Neuronal stem cell (in vitro differentiated cells): ENCODE measurements at regions not wholly inside any gene's neighbourhood (a gene's known extent, or its start where the extent isn't known, plus 50 kb on each side); places are given as distances from the start of the nearest gene placed in this dataset.
"Not testable (repeated sequence)": the region's sequence is repeated elsewhere in the genome, so short reads cannot be mapped to it uniquely, and the experiment has no call there.

Source experiments
- DNase-seq: peaks from one replicate; pipeline ENCODE4 v3.0.0-alpha.2; 2013; ENCODE audit warnings: low spot score
- H2AFZ ChIP-seq: one replicate; pipeline ENCODE4 v1.6.1; 2013; ENCODE audit warnings: mild to moderate bottlenecking, low read length, inconsistent platforms
- H2AK5ac ChIP-seq: 2 replicates; pipeline ENCODE4 v1.6.1; 2013; ENCODE audit warnings: low read depth, mild to moderate bottlenecking, inconsistent platforms, low read length, moderate library complexity, mixed read lengths
- H2BK120ac ChIP-seq: 2 replicates; pipeline ENCODE4 v1.6.1; 2013; ENCODE audit warnings: low read depth, mild to moderate bottlenecking, inconsistent platforms, low read length, moderate library complexity, mixed read lengths
- H2BK12ac ChIP-seq: one replicate; pipeline ENCODE4 v1.6.1; 2013; ENCODE audit warnings: low read length, inconsistent platforms
- H2BK15ac ChIP-seq: 2 replicates; pipeline ENCODE4 v1.6.1; 2013; ENCODE audit warnings: mild to moderate bottlenecking, low read length, inconsistent platforms, mixed read lengths
- H2BK5ac ChIP-seq: one replicate; pipeline ENCODE4 v1.6.1; 2013; ENCODE audit warnings: inconsistent platforms, mild to moderate bottlenecking, low read length, moderate library complexity
- H3K14ac ChIP-seq: one replicate; pipeline ENCODE4 v1.6.1; 2013; ENCODE audit warnings: low read length, inconsistent platforms
- H3K18ac ChIP-seq: 2 replicates; pipeline ENCODE4 v1.6.1; 2013; ENCODE audit warnings: low read length, inconsistent platforms
- H3K23ac ChIP-seq: 2 replicates; pipeline ENCODE4 v1.6.1; 2013; ENCODE audit warnings: low read depth, mild to moderate bottlenecking, mixed read lengths, low read length, inconsistent platforms; ENCODE audit not compliant: poor library complexity
- H3K27ac ChIP-seq: replicated peaks from 3 replicates; pipeline ENCODE4 v1.5.1; 2013; ENCODE audit warnings: low read length, inconsistent platforms
- H3K27me3 ChIP-seq, 3 experiments: 2 replicates each; pipeline ENCODE4 v1.6.1; 2013; ENCODE audit warnings: low read length in 3 of 3, mild to moderate bottlenecking in 2 of 3, inconsistent platforms in 1 of 3, low read depth in 1 of 3, mixed read lengths in 1 of 3, moderate library complexity in 1 of 3; ENCODE audit not compliant: control insufficient read depth in 3 of 3, insufficient read depth in 3 of 3
- H3K36me3 ChIP-seq, 2 donors: replicated peaks in 1 of 2; 2 replicates each; pipeline ENCODE4 v1.6.1; 2013; ENCODE audit warnings: low read length in 2 of 2; ENCODE audit not compliant: control insufficient read depth in 2 of 2, insufficient read depth in 2 of 2
- H3K4ac ChIP-seq: 2 replicates; pipeline ENCODE4 v1.6.1; 2013; ENCODE audit warnings: inconsistent platforms, mild to moderate bottlenecking, low read length, moderate library complexity
- H3K4me1 ChIP-seq, 2 donors: 1 replicate in 1 of 2; 2 replicates in 1 of 2; pipeline ENCODE4 v1.6.1; 2013; ENCODE audit warnings: low read length in 2 of 2, low read depth in 1 of 2; ENCODE audit not compliant: control insufficient read depth in 2 of 2, insufficient read depth in 1 of 2
- H3K4me2 ChIP-seq: one replicate; pipeline ENCODE4 v1.6.1; 2013; ENCODE audit warnings: mild to moderate bottlenecking, low read length, inconsistent platforms; ENCODE audit not compliant: insufficient read depth, poor library complexity, severe bottlenecking
- H3K4me3 ChIP-seq, 2 donors: 2 replicates each; pipeline ENCODE4 v1.5.1; 2013; ENCODE audit warnings: low read length in 2 of 2, mild to moderate bottlenecking in 2 of 2, inconsistent platforms in 1 of 2, moderate library complexity in 1 of 2
- H3K79me1 ChIP-seq: one replicate; pipeline ENCODE4 v1.6.1; 2013; ENCODE audit warnings: low read depth, mild to moderate bottlenecking, inconsistent platforms, low read length, moderate library complexity
- H3K9ac ChIP-seq: one replicate; pipeline ENCODE4 v1.6.1; 2013; ENCODE audit warnings: mild to moderate bottlenecking, low read depth, low read length, inconsistent platforms; ENCODE audit not compliant: poor library complexity
- H3K9me3 ChIP-seq, 2 donors: replicated peaks in 1 of 2; 2 replicates each; pipeline versions ENCODE3 to v1.6.1; 2013; ENCODE audit warnings: low read length in 2 of 2, mild to moderate bottlenecking in 2 of 2, inconsistent platforms in 1 of 2, low read depth in 1 of 2, mixed read lengths in 1 of 2, moderate library complexity in 1 of 2; ENCODE audit not compliant: control insufficient read depth in 2 of 2, insufficient read depth in 1 of 2
- H4K8ac ChIP-seq: one replicate; pipeline ENCODE4 v1.6.1; 2013; ENCODE audit warnings: low read depth, mild to moderate bottlenecking, inconsistent platforms, low read length, moderate library complexity
- H4K91ac ChIP-seq: one replicate; pipeline ENCODE4 v1.6.1; 2013; ENCODE audit warnings: low read length, low read depth, mild to moderate bottlenecking, inconsistent platforms; ENCODE audit not compliant: poor library complexity
- WGBS, 2 donors: extraction: QIAGEN DNeasy Blood & Tissue Kit; methylation state at CpG; one replicate each; pipeline ENCODE4 v1.1.7; 2013; ENCODE audit warnings: missing lambda C conversion rate in 2 of 2, mixed read lengths in 1 of 2; ENCODE audit not compliant: insufficient read length in 2 of 2, insufficient replicate concordance in 1 of 2; ENCODE audit errors: extremely low coverage in 2 of 2; 5-methylcytosine and 5-hydroxymethylcytosine counted together

- H2BK12ac ChIP-seq, H3K27ac ChIP-seq, H2AFZ ChIP-seq, DNase-seq, H3K4me1 ChIP-seq, H3K18ac ChIP-seq, H2BK5ac ChIP-seq, H4K91ac ChIP-seq, H3K36me3 ChIP-seq, H3K23ac ChIP-seq, H3K79me1 ChIP-seq, H3K4me3 ChIP-seq, H2AK5ac ChIP-seq, H3K4me2 ChIP-seq, H3K9me3 ChIP-seq, H3K27me3 ChIP-seq, H3K4ac ChIP-seq, H2BK120ac ChIP-seq, H4K8ac ChIP-seq, H3K9ac ChIP-seq, H2BK15ac ChIP-seq: not testable (repeated sequence)
- WGBS, 2 donors: no CpG with 5 or more reads among the region's 10 CpGs
- peak overlapping the region; percentile 38 for H3K14ac ChIP-seq
These were observed 133.8 kb upstream of the SLC39A10 start for GRCh38 chr2:195523242-195523641.

GRCh38 chr2:195521589-195521988 is 135.4 kb upstream of the SLC39A10 start:
- no peak overlapping the region for H3K9ac ChIP-seq
- no peak overlapping the region for H3K4ac ChIP-seq
- no peak overlapping the region for H4K91ac ChIP-seq
- H2BK120ac ChIP-seq: no peak overlapping the region
- H3K36me3 ChIP-seq: no peaks in the 10 kb centered on the region
- H3K14ac ChIP-seq: no peak overlapping the region
- H2BK15ac ChIP-seq: no peak overlapping the region
- H3K4me2 ChIP-seq: no peak overlapping the region
- no peak overlapping the region for H2AFZ ChIP-seq
- H3K4me1 ChIP-seq: no peaks in the 10 kb centered on the region
- H2BK5ac ChIP-seq: no peak overlapping the region
- no peak overlapping the region for H3K23ac ChIP-seq
- H4K8ac ChIP-seq: no peak overlapping the region
- no peak for DNase-seq
- no peaks in the 10 kb centered on the region for H3K9me3 ChIP-seq
- no peaks in the 10 kb centered on the region for H3K27me3 ChIP-seq
- H3K79me1 ChIP-seq: no peaks in the 10 kb centered on the region
- H2AK5ac ChIP-seq: no peak overlapping the region
- H2BK12ac ChIP-seq: no peak overlapping the region
- H3K27ac ChIP-seq: no peak overlapping the region
- WGBS, 2 donors: no CpG with 5 or more reads among the region's 3 CpGs
- H3K4me3 ChIP-seq: no peak overlapping the region
- H3K18ac ChIP-seq: no peak overlapping the region

GRCh38 chr2:195520671-195521155 is 136.3 kb upstream of the SLC39A10 start:
- DNase-seq: no peak
- Histone ChIP-seq H2AFZ (no peak overlapping the region), H3K18ac (no peak overlapping the region), H2AK5ac (no peak overlapping the region), H3K36me3 (no peaks in the 10 kb centered on the region), H4K91ac (no peak overlapping the region), H3K23ac (no peak overlapping the region), H3K9ac (no peak overlapping the region), H3K4me2 (no peak overlapping the region), H3K79me1 (no peaks in the 10 kb centered on the region), H3K9me3 (no peaks in the 10 kb centered on the region), H3K14ac (no peak overlapping the region), H3K27me3 (no peaks in the 10 kb centered on the region), H2BK120ac (no peak overlapping the region), H3K4me1 (no peaks in the 10 kb centered on the region), H3K4me3 (no peak overlapping the region), H4K8ac (no peak overlapping the region), H3K4ac (no peak overlapping the region), H3K27ac (no peak overlapping the region), H2BK15ac (no peak overlapping the region), H2BK12ac (no peak overlapping the region), H2BK5ac (no peak overlapping the region)
- WGBS, 2 donors: no CpG with 5 or more reads among the region's 5 CpGs

GRCh38 chr2:195515551-195515950 is 141.5 kb upstream of the SLC39A10 start:
- no peak for DNase-seq
- H3K79me1 ChIP-seq: no peaks in the 10 kb centered on the region
- H3K18ac ChIP-seq: peak overlapping the region; percentile 83
- H2AFZ ChIP-seq: no peak overlapping the region
- no peaks in the 10 kb centered on the region for H3K4me1 ChIP-seq
- no peak overlapping the region for H3K14ac ChIP-seq
- H3K23ac ChIP-seq: no peak overlapping the region
- H3K4ac ChIP-seq: no peak overlapping the region
- no peak overlapping the region for H2AK5ac ChIP-seq
- H3K4me3 ChIP-seq: no peak overlapping the region
- H3K9ac ChIP-seq: no peak overlapping the region
- no peak overlapping the region for H3K4me2 ChIP-seq
- no CpG with 5 or more reads among the region's 24 CpGs for WGBS, 2 donors
- no peak overlapping the region for H2BK5ac ChIP-seq
- no peaks in the 10 kb centered on the region for H3K27me3 ChIP-seq
- H2BK12ac ChIP-seq: no peak overlapping the region
- H4K8ac ChIP-seq: no peak overlapping the region
- H3K27ac ChIP-seq: no peak overlapping the region
- no peak overlapping the region for H2BK15ac ChIP-seq
- no peaks in the 10 kb centered on the region for H3K9me3 ChIP-seq
- no peak overlapping the region for H4K91ac ChIP-seq
- no peaks in the 10 kb centered on the region for H3K36me3 ChIP-seq
- no peak overlapping the region for H2BK120ac ChIP-seq
